Fibroblast of pulmonary artery (primary cell): ENCODE measurements at regions not wholly inside any gene's neighbourhood (a gene's known extent, or its start where the extent isn't known, plus 50 kb on each side); places are given as distances from the start of the nearest gene placed in this dataset.
"Not testable (repeated sequence)": the region's sequence is repeated elsewhere in the genome, so short reads cannot be mapped to it uniquely, and the experiment has no call there.

Experiments
- DNase-seq: peaks from one replicate; pipeline ENCODE4 v3.0.0-alpha.2; 2010; ENCODE audit warnings: low read depth
- H3K4me3 ChIP-seq: replicated peaks from 2 replicates; pipeline ENCODE4 v1.5.1; 2011; ENCODE audit warnings: low read depth, mild to moderate bottlenecking, control low read depth, low read length, moderate library complexity

GRCh38 chr9:62864481-62865469 lies 1674.9 kb downstream of the SPATA31A7 start:
- H3K4me3 ChIP-seq, result peak overlapping the region; percentile 5
- DNase-seq, result peak; percentile 5

- not testable (repeated sequence) for DNase-seq
Measured at GRCh38 chr9:62869061-62869460, 1679.2 kb downstream of the SPATA31A7 start.

GRCh38 chr9:62871765-62872164 lies 1681.9 kb downstream of the SPATA31A7 start:
- not testable (repeated sequence) for DNase-seq, H3K4me3 ChIP-seq

More at GRCh38 chr9:62869061-62869460, 1679.2 kb downstream of the SPATA31A7 start:
- H3K4me3 ChIP-seq, result not testable (repeated sequence)

DNA sequence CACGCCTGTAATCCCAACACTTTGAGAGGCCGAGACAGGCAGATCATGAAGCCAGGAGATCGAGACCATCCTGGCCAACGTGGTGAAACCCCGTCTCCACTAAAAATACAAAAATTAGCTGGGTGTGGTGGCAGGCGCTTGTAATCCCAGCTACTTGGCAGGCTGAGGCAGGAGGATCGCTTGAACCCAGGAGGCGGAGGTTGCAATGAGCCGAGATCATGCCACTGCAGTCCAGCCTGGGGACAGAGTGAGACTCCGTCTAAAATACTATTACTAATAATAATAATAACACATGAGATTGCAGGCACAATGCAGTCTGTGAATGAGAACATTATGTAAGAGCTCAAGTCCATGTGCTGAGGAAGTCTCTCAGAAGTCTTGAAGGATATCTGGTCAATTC lies 1684.4 kb downstream of the SPATA31A7 start:
- not testable (repeated sequence) for H3K4me3 ChIP-seq, DNase-seq

DNA sequence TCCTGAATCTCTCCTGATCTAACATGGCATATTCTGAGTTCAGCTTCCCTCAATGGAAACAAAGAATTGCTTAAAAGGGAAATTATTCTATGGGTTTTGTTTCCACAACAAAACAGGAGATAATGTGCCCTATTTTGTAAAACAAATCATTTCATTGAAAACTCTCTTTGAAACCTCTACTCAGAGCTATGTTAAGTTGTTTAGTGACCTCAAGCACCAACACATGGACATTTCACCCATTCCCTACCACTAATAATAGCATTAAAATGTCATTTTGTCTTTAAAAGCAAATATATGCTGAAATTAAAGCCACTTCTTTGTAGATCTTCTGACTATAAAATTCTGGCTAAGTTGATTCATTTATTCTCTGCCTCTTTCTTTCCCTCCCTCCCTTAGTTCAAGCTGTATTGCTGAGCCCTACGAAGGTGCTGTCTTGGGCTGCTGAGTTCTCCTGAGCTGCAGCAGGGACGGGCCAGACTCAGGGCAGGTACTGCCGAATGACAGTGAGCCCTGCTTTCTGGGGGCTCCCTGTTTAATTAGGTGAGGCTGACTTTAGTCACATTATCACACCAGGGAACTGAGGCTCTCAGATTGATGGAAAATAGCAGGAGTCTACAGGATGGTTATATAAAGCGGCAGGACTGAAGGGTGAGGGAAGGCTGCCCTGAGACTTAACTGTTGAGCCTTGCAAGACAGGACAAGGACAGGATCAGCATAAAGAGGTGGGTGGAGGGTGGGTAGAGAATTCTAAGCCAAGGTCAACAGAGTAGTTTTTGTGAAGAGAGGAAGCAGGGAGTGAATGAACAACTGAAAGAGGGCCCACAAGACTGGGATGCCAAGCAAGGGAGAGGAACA lies 1685.1 kb downstream of the SPATA31A7 start:
- not testable (repeated sequence) for H3K4me3 ChIP-seq, DNase-seq

- not testable (repeated sequence) for DNase-seq
Measured at GRCh38 chr9:62877552-62877951, 1687.7 kb downstream of the SPATA31A7 start.

GRCh38 chr9:62877987-62878386 lies 1688.2 kb downstream of the SPATA31A7 start:
- H3K4me3 ChIP-seq, DNase-seq: not testable (repeated sequence)

More at GRCh38 chr9:62877552-62877951, 1687.7 kb downstream of the SPATA31A7 start:
- not testable (repeated sequence) for H3K4me3 ChIP-seq

DNA sequence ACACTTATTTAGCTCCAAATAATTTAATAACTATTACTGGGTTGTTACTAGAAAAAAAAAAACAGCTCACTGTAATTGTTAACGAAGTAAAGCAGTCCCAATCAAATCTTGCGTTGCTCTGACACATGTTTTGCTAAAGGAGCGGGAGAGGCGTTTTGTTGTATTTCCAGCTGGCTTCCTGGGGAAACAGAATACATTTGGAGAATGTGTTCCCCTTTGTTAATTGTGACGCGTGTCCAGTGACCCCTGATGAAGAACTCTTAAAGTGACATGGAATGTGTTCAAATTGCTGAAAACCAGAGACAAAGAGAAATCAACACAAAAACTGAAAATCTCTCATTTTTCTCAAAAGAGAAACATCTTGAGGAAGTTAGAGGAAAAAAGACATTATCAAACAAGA lies 1690.6 kb downstream of the SPATA31A7 start:
- not testable (repeated sequence) for DNase-seq, H3K4me3 ChIP-seq

GRCh38 chr9:62880971-62881370 lies 1691.1 kb downstream of the SPATA31A7 start:
- not testable (repeated sequence) for H3K4me3 ChIP-seq

DNA sequence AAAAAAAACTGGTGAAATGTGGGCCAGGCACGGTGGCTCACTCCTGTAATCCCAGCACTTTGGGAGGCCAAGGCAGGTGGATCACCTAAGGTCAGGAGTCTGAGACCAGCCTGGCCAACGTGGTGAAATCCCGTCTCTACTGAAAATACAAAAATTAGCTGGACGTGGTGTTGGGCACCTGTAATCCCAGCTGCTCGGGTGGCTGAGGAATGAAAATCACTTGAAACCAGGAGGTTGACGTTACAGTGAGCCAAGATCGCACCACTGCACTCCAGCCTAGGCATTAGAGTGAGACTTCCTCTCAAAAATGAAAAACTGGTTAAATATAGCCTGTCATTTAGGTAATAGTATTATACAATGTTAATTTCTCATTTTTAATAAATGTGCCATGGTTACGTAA lies 1692.0 kb downstream of the SPATA31A7 start:
- H3K4me3 ChIP-seq, DNase-seq: not testable (repeated sequence)

More at GRCh38 chr9:62880971-62881370, 1691.1 kb downstream of the SPATA31A7 start:
- DNase-seq, result not testable (repeated sequence)

- H3K4me3 ChIP-seq, DNase-seq: not testable (repeated sequence)
Measured at GRCh38 chr9:62882717-62883116, 1692.9 kb downstream of the SPATA31A7 start.

DNA sequence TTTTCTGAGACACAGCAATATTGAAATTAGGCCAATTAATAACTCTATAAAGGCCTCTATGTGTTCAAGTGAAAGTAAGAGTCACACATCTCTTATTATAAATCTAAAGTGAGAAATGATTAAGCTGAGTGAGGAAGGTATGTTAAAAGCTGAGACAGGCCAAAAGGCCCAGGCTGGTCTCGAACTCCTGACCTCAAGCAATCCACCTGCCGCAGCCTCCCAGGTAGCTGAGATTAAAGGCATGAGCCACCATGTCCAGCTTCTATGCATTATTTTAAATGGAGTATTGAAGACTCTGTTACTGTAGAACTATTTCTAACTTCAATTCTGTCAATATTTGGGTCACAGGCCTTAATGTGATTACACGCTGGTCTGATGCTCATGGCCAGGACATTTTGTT lies 1706.9 kb downstream of the SPATA31A7 start:
- H3K4me3 ChIP-seq, DNase-seq: not testable (repeated sequence)

DNA sequence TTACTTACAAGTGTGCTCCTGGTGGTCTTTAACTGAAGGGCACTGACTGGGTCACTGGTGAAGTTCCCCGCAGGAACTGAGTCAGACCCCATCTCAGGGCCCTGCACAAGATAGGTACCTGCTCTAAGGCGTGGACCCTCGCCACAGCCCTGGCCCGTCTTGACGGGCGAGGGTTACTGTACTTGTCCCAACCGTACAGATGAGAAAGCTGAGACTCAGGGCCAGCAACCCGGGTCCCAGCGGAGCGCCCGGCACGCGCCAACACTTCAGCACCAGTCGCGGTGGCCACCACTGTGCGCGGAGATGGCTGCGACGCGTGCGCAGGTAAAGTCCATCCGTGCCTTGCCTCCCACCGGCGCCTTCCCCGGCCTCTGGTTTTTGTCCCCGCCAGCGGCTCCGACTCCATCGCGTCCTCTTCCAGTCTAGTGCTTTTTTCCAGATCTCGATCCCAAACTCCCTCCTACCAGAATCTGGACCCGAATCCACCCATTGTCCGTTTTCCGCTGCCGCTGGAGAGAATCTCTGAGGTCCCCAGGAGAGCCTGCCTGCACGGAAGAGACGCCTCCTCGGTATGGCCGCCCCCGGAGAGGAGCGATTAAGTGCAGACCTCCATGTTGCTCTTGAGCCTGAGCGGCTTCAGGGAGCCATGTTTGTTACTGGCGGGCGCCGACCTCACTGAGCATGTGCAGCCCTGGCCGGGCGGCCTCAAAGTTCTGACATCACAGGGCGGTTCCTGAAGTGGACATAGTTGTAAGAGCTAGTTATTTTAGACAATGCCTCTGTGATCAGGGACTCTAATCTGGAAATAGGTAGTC lies 1707.8 kb downstream of the SPATA31A7 start:
- DNase-seq, result peak; percentile 51
- H3K4me3 ChIP-seq, result peak overlapping the region; percentile 50

DNA sequence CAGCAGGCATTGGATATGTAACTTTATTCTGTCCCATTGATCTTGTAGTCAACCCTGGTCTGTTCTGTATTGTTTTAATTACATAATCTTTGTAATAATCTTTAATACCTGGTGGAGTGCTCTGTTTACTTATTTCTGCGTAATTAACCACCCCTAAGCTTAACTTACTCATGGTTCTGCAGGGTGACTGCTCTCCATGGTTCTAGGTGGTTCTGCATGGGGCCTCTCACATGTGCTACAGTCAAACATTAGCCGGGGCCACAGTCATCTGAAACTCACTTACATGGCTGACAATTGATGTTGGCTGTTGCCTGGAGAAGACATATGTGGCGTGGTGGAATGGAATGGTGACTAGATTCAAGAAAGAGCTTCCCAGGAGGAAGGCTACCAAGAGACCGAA lies 1709.8 kb downstream of the SPATA31A7 start:
- not testable (repeated sequence) for DNase-seq, H3K4me3 ChIP-seq

DNA sequence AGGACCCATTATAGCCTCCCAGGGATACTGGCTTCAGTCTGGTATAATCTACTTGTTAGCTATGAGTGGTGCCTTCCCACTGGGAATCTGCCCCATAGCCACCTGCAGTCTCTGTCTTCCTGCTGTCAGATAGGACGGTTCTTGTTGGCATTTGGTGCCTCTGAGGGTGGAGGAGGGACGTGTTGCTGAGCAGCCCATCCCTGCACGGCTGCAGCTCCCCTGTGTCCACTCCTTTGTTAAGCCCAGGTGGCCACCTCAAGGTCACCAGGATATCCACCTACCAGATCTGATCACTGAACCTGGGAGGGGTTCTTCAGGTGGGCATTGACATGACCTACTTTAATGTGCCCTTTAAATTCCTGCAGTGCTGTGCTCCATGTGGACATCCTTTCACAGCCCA lies 1714.2 kb downstream of the SPATA31A7 start:
- DNase-seq, result not testable (repeated sequence)

GRCh38 chr9:62905722-62906121 lies 1715.9 kb downstream of the SPATA31A7 start:
- not testable (repeated sequence) for H3K4me3 ChIP-seq, DNase-seq

More for the DNA sequence above, 1714.2 kb downstream of the SPATA31A7 start:
- not testable (repeated sequence) for H3K4me3 ChIP-seq

DNA sequence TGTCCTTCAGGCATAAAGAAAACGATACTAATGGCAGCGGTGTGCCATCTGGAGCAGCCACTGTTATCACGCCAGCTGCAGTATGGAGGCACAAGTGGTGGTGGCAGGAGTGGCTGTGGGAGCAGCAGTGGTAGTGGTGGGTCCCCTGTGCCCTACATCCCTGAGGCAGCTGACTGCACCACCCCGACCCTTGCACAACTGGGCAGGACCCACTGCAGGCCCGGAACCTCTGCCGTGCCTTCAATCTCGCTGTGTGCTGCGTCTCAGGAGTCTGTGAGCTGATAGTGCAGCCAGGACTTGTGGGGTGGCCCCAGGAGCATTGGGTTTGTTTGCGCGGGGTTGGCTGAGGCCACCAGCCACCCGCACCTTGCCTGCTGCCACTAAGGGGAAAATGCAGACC lies 1718.0 kb downstream of the SPATA31A7 start:
- not testable (repeated sequence) for DNase-seq, H3K4me3 ChIP-seq

GRCh38 chr9:62908271-62908670 lies 1718.4 kb downstream of the SPATA31A7 start:
- not testable (repeated sequence) for DNase-seq, H3K4me3 ChIP-seq
